AG04450 (cell line): ENCODE measurements at regions not wholly inside any gene's neighbourhood (a gene's known extent, or its start where the extent isn't known, plus 50 kb on each side); places are given as distances from the start of the nearest gene placed in this dataset.

Source experiments
- CTCF ChIA-PET: fragments of 300-600, 350-600 bp; formaldehyde crosslinking; extraction: SDS; loops from one replicate; lab custom pipeline; 2022; ENCODE audit warnings: antibody characterized with exemption, inconsistent platforms; lab: Charles Lee
- POLR2A ChIA-PET: fragments of 350-600 bp; formaldehyde crosslinking; extraction: SDS; loops from one replicate; lab custom pipeline; 2021; ENCODE audit warnings: antibody characterized with exemption, inconsistent platforms; lab: Yijun Ruan, JAX
- DNase-seq: peaks from one replicate; pipeline ENCODE4 v3.0.0-alpha.2; 2011; ENCODE audit warnings: low read depth, low spot score
- H3K27ac ChIP-seq: one replicate; pipeline ENCODE4 v1.5.1; 2012; ENCODE audit warnings: low read depth, low read length, control low read depth
- H3K27me3 ChIP-seq: one replicate; pipeline ENCODE4 v1.6.0; 2012; ENCODE audit warnings: low read length; ENCODE audit not compliant: control insufficient read depth, insufficient read depth
- H3K4me3 ChIP-seq: 2 replicates; pipeline ENCODE4 v1.5.1; 2011; ENCODE audit warnings: mild to moderate bottlenecking, low read depth, low read length, control low read depth
- H3K9me3 ChIP-seq: 2 replicates; pipeline ENCODE4 v1.5.1; 2012; ENCODE audit warnings: low read length; ENCODE audit not compliant: control insufficient read depth, insufficient read depth
- TF ChIP-seq, protein P1 (sequence below): IDR thresholded peaks from 2 replicates; pipeline ENCODE4 v1.5.1; 2011; ENCODE audit warnings: low read depth, low read length, control low read depth, inconsistent platforms

DNA sequence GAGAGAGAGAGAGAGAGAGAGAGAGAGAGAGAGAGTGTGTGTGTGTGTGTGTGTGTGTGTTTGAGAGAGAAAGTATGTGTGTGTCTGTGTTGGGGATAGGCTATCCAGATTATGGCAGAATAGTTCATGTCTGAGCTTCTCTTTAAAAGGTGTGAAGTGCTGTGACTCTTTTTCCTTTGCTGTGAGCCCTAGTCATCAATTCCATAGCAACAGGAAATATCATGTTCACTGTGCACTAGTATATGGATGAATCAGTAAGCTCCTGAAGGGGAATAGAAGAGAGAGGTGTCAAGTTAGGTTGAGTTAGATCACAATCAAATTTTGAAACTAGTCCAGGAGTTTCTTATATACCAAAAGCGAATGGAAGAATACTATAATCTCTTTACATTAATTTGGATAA is 318.7 kb downstream of the RFPL4B start:
- TF ChIP-seq, protein P1, sequence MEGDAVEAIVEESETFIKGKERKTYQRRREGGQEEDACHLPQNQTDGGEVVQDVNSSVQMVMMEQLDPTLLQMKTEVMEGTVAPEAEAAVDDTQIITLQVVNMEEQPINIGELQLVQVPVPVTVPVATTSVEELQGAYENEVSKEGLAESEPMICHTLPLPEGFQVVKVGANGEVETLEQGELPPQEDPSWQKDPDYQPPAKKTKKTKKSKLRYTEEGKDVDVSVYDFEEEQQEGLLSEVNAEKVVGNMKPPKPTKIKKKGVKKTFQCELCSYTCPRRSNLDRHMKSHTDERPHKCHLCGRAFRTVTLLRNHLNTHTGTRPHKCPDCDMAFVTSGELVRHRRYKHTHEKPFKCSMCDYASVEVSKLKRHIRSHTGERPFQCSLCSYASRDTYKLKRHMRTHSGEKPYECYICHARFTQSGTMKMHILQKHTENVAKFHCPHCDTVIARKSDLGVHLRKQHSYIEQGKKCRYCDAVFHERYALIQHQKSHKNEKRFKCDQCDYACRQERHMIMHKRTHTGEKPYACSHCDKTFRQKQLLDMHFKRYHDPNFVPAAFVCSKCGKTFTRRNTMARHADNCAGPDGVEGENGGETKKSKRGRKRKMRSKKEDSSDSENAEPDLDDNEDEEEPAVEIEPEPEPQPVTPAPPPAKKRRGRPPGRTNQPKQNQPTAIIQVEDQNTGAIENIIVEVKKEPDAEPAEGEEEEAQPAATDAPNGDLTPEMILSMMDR, result no peak
- CTCF ChIA-PET, result no interaction called here
- POLR2A ChIA-PET, result interaction anchor here (0.9 kb wide), 1 partner anchor 455 kb away, joined by 4 read pairs; no protein-coding TSS in a partner anchor
- H3K27me3 ChIP-seq, result no peaks in the 10 kb centered on the region
- no peak for DNase-seq
- no peak overlapping the region for H3K4me3 ChIP-seq
- H3K27ac ChIP-seq, result no peak overlapping the region
- H3K9me3 ChIP-seq, result peaks cover 4% of the 10 kb centered on the region

DNA sequence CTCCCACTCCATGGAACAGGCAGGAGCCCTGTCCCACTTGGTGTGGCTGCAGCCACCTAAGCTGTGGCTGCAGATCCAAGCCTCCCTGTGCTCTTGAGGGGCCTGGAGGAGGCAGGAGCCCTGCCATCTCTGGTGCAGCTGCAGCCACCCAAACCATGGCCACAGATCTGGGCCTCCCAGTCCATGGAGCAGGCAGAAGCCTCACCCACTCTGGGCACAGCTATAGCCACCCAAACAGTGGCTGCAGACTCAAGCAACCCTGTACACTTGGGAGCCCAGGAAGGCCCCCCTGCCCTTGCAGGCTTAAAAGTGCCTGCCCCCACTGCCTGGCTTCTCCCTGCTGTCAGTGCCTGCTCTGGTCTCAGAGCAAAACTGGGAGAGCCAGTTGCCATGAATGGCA is 320.3 kb downstream of the RFPL4B start:
- H3K27ac ChIP-seq, result no peak overlapping the region
- CTCF ChIA-PET, result no interaction called here
- POLR2A ChIA-PET, result no interaction called here
- no peak for DNase-seq
- H3K27me3 ChIP-seq, result no peaks in the 10 kb centered on the region
- no peak overlapping the region for H3K4me3 ChIP-seq
- TF ChIP-seq, protein P1, result no peak
- H3K9me3 ChIP-seq, result peaks cover 4% of the 10 kb centered on the region

DNA sequence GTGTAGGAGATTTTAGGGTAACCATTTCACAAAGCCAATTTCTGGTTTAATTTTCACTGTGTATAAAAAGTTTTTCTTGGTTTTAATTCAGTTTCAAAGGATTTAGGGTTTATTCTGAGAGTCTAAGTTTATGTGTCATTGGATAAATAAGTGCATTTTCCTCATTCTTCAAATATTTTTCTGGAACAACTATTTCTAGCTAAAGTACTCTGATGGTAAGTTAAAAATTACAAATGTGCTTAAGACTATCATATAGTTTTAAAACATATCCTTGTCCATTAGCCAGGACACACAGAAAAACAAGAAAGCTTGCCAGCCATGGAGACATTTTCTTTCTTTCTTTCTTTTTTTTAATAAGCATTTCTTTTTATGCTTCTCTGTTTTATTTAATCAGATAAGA is 333.0 kb downstream of the RFPL4B start:
- TF ChIP-seq, protein P1, result no peak
- Histone ChIP-seq H3K27me3 (no peaks in the 10 kb centered on the region), H3K27ac (no peak overlapping the region), H3K4me3 (no peak overlapping the region), H3K9me3 (no peaks in the 10 kb centered on the region)
- no peak for DNase-seq
- ChIA-PET POLR2A (interaction anchor here (0.6 kb wide), 1 partner anchor 30 kb away, joined by 3 read pairs; no protein-coding TSS in a partner anchor), CTCF (no interaction called here)

- H3K27ac ChIP-seq, result no peak overlapping the region
- POLR2A ChIA-PET, result no interaction called here
Measured at GRCh38 chr6:112682071-112682470, 334.9 kb downstream of the RFPL4B start.

GRCh38 chr6:112683106-112683505 is 336.0 kb downstream of the RFPL4B start:
- ChIA-PET CTCF (no interaction called here), POLR2A (no interaction called here)
- DNase-seq, result no peak
- Histone ChIP-seq H3K27me3 (no peaks in the 10 kb centered on the region), H3K4me3 (no peak overlapping the region), H3K9me3 (no peaks in the 10 kb centered on the region), H3K27ac (no peak overlapping the region)
- TF ChIP-seq, protein P1, result no peak

More at GRCh38 chr6:112682071-112682470, 334.9 kb downstream of the RFPL4B start:
- no peaks in the 10 kb centered on the region for H3K27me3 ChIP-seq
- CTCF ChIA-PET, result no interaction called here
- no peak overlapping the region for H3K4me3 ChIP-seq
- no peak for DNase-seq
- no peaks in the 10 kb centered on the region for H3K9me3 ChIP-seq
- TF ChIP-seq, protein P1, result no peak
